Hepatic stellate cell (primary cell): ENCODE measurements at regions not wholly inside any gene's neighbourhood (a gene's known extent, or its start where the extent isn't known, plus 50 kb on each side); places are given as distances from the start of the nearest gene placed in this dataset.

Experiments
- DNase-seq: peaks from one replicate; pipeline ENCODE4 v3.0.0; 2011; ENCODE audit warnings: low spot score

DNA sequence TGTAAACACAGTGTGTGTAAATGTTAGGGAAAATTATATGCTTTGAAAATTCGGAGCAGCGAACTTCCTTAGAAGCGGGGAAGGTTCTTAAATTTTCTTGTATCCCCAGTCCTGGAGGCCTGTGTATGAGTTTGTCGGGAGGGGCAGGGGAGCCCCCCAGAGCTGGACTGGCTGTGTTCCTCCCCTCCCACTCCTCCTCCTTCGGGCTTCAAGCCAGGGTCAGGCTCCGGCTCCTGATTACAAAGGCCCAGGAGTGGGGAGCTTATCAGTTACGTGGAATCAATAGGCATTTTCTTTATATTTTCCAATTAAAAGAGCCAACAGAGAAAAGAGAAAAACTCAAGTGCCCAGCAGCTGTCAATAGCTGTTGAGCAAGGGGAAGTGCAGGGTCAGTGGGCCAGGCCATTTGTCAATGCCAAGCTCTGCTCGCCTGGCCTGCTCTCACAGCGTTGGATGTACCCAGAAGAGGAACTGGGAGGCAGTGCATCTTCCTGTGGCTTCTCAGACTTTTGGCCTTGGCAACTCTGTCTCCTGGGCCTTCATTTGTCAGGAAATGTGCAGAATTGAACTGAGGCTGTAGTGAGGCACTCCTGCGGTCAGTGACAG is 156.9 kb upstream of the PCBD1 start:
- DNase-seq, result no peak

DNA sequence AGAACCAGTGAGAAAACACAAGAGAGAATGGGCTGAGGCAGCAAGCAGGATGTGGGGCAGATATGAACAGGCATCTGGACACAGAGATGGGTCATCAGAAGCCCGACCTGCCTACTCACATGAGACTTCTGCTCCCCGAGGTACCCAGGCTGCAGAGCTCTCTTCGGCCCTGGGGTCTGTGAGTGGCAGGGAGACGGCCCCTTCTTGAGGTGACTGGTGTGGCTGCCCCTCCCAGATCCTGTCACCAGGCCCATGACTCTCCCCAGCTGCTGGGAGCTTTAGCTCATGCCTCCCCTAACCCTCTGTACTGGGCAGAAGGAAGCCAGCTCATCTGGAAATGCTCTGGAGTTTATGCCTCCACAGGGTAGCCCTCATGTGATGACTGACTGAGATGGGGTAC is 157.6 kb upstream of the PCBD1 start:
- DNase-seq, result no peak

DNA sequence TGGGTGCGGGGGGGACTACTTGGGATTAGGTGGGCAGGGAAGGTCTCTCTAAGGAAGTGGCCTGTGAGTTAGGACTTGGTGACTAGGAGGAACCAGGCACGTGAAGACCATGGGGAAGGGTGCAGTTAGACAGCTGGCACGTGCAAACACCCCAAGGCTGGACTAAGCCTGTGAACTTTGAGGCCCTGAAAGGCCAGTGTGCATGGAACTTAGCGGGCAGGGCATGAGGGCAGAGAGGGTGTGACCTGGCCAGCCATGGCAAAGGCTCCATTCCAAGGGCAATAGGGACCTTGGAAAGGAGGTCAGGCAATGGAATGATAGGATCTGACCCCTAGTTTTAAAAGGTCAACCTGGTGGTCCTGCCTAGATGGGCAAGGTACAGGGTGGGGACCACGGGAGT is 158.4 kb upstream of the PCBD1 start:
- no peak for DNase-seq

DNA sequence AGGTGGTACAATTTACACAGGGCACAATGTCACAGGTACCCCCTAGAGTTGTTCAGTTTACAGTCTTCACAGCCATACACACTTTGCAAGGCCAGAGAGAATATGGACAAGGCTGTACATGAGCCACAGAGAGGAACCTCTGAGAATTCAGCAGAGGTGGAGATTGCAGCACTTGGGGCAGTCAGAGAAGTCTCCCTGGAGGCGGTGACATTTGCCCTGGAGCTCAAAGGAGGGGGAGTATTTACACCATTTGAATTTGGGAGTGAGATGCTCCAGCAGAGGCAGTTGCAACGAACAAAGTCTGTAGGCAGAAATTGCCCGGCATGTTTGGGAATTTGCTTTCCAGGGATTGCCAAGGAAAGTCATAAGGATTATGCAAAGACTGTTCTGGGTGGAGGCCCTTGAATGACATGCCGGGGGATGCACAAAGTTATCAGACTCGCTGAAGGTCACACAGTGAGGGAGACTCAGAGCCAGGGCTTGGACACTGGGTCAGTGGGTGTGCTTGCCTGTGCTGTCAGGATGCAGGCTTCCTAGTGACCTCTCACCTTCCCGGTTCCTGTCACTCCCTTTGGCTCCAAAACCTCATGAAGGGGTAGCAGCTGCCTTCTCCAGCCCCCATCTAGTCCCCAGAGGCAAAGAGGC is 160.7 kb upstream of the PCBD1 start:
- DNase-seq, result no peak

DNA sequence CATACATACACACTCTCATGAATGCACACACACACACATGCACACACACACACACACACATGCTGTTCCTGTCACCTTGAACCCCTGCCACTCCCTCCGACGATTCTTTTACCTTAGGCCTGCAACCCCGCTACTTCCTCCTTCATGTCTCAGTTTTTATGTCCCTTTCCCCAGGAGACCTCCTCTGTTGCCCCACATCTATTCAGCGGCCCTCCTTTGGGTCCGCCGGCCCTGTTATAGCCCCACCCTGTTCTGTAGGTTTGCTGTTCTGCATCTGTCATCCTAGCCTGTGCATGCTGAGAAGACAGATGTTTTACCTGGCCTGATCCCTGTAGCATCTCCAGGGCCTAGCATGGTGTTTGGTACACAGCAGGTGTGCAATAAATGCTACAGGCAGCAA is 161.6 kb upstream of the PCBD1 start:
- DNase-seq, result no peak

DNA sequence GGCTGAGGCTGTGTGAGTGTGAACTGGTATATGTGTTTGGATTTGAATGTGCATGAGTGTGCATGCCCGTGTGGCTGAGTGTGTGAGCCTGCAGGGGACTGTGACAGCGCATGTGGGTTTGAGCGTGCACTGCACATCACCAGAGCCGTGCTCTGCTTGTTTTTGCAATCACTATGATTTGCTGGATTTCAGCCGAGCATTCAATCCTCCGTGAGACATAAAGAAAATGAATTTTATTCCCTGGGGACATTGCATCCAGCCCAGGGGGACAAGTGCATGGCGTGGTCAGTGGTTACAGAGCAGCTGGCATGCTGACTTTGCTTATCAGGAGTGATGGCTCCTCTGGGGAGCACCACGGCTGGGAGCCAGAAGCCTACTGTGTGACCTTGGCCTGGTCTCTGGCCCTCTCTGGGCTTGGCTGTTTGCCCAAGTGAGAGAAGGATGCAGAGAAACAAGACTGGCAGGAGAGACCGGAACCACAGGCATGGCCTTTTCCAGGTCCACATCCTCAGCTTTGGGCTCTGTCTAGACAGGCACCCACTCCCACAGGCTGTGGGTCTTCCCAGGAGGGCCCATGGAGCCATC is 160.2 kb upstream of the UNC5B start:
- no peak for DNase-seq

DNA sequence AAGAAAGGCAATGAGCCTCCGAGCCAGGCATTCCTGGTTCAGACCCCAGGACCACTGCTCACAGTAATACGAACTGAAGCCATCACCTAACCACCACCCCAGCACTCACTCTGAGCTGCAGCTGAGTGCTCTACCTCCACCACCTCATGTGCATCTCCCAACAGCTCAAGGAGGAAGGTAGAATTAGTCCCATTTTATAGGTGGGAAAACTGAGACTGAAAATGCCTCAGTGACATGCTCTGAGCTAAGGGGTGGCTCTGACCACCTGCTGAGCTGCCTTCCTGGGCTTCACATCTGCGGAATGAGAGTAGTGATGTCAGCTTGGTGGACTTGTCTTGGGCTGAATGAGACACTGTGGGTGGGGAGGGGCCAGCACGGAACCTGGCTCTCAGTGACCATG is 159.7 kb upstream of the UNC5B start:
- DNase-seq, result no peak

DNA sequence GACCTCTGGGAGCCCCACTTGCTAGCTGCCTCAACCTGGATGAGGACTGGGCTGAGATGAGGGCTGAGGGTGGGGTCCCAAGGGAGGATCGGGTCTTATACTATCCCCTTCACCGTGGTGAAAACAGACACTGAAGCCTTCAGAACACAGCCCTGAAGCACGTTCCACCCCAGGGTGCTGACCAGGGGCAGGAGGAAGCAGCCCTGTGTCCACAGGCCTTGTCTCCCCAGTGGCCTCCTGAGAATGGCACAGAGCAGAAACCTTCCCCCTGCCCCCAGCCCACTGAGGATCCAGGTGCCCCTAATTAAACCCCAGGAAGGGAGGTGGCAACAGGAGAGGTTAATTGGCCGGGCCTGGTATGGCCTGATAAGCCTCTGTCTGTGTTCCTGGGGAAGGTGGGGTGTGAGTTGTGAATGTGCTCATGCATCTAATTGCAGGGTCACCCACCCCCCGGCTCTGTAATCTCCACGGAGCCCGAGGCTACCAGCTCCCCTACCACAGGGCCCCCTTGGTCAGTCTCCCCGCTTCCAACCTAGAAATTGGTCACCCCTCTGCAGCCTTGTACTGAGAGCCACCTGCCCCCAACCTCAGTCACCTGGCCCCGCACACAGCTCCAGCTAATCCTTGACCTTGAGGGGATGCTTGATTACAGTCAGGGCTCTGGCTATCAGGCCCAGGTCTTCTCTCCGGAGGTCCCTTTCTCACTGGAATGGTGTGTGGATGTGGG is 159.0 kb upstream of the UNC5B start:
- no peak for DNase-seq

DNA sequence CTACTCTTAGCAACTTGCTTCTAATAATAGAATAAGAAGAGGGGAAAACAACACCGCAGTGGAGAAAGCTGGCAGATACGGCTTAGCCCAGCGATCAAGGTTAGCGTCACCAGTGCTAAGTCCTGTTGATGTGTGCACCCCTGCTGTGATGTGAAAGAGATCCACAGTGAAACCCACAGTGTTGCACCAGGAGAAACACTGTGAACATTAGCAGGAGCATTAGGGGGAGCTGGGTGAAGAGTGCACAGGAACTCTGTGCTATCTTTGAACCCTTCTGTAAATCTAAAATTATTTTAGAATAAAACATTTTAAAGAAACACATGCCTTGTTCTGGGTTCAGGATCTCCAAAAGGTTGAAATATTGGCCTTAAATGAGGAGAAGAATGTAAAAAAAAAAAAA is 154.1 kb upstream of the UNC5B start:
- DNase-seq, result no peak

DNA sequence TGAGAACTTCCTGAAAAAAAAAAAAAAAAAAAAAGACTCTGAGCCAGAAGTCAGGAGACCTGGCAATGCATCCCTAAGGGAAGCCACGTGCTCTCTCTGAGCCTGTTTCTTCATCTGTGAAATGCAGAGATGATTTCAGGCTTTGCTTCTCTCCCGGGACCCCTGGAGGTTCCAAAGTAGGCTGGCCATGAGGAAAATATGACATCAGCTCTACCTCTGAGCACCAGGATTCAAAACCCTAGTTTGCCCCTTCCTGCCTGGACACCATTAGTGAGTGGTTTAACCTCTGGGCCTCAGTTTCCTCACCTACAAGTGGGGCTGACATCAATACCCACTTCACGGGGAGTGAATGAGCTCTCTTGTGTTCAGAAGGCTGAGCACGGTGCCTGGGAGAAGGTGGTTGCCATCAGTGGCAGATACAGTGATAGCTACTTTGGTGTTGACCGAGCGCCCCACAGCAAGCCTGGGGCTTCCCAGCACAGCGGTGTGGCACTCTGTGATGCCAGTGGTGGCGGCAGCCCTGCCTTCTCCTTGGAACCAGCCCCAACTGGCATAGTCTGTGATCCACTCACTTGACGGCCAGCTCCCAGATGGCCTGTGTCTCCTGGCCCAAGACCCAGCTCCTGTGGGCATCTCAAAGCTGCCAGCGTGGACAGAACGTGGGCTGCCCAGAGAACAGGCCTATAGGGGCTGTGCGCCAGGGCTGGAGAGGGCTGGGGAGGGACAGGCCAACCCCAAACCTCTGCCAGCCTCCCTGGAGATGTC is 153.1 kb upstream of the UNC5B start:
- no peak for DNase-seq

DNA sequence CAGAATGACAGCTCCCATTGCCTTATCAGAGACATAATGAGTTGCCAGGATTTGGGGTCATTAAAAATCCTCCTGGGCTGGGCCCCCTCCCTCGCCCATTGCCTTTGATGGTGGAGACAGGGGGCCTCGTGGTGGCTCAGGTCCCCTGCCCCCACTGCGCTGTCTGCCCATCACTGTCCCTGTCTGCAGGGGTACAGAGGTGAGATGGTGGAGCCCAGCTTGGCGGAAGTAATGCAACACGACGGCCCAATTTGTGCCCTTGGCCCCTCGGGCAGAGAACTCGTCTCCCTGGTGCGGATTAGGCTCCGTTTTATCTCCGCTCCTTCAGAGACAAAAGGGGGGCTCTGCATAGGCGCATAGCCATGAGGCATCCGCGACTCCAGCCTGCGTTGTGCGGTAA is 152.4 kb upstream of the UNC5B start:
- DNase-seq, result no peak

DNA sequence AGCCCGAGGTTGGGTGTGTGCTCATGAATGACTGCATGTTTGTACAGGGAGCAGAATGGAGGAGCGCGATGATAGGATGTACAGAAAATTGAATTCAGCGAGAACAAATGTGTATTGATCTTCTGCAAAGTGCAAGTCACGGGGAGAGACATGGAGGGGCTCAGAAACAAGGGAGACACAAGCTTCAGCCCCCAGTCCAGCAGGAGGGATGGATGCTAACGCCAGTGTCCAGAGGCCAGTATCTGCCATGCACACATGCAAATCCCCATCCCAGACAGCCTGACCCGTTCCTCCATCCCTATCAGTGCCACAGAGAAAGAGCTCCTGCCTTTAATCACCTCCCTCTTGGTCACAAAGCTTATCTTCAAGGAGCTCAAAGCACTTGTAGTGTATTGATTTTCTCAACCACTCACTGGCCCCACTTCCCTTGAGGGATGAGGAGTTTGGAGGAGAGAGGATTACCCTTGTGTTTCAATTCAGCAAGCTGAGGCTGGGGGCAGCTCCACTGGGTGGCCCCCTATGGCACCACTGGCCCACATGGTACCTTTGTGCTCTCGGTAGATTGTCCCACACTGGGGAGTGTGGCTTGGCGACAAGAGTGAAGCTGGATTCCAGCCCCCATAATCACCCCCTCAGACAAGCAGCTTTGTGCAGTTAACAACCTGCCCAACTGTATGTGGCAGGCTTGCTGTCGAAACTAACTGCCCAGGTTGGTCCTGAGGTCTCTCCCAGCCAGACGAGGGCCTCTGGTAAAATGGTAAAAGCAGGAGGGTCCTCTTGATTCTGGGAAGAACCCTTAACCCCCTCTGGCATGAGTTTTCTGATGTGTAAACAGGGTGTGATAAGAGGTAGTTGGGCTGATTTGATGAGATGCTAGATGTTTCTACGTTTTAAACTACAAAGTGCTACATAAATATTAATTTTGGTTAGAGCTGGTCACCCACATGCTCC is 151.6 kb upstream of the UNC5B start:
- DNase-seq, result no peak

DNA sequence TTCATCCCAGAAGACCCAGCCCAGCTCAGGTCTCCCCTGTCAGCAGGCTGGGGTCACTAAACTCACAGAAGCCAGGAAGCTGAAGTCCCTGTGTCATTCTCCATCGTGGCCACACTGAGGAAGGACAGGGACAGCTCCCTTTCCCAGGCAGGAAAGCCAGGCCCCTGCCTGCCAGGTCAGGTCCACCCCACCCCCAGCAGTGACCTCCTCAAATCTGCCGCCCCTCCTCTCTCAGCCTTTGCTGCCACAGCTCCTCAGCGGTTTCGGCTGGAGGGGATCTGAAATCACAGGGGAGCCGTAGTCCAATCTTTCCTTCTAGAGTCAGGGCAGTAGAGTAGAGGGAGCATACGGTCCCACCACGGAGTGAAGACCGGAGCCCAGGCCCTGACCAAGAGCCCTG is 150.9 kb upstream of the UNC5B start:
- no peak for DNase-seq

DNA sequence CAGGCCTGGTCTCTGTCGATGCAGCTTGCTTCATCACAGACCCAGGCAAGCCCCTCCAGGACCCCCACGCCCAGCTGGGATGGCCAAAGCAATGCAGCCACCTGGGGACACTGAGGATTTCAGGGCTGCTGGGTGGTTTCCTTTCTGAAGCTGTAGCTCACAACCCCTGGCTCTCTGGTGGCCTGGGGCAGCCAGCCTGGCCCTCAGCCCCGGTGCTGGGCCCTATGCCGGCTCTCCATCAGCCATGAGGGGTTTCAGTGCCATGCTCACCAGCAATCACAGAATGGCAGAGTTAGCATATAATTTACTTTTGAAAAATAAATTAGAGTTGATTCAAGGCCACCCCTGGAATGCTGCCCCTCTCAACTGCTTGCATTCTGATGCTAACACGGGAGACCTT is 150.2 kb upstream of the UNC5B start:
- no peak for DNase-seq

DNA sequence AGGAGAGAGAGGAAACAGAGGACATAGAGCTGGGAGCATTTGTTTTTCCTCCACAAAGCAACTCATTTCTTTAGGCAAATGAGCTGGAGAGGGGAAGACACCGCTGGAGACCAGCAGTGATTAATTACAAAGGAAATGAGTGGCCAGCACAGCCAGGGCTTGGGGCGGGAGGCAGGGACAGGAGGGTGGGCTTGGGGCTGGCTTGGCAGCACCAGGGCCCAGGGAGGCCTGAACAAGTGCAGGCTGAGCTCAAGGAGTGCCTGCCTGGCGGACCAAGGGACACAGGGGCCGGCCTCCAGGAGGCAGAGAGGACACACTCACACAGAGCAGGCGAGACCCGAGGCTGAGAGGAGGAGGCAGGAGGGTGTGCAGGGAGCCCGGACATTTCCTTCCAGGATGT is 149.0 kb upstream of the UNC5B start:
- DNase-seq, result no peak

DNA sequence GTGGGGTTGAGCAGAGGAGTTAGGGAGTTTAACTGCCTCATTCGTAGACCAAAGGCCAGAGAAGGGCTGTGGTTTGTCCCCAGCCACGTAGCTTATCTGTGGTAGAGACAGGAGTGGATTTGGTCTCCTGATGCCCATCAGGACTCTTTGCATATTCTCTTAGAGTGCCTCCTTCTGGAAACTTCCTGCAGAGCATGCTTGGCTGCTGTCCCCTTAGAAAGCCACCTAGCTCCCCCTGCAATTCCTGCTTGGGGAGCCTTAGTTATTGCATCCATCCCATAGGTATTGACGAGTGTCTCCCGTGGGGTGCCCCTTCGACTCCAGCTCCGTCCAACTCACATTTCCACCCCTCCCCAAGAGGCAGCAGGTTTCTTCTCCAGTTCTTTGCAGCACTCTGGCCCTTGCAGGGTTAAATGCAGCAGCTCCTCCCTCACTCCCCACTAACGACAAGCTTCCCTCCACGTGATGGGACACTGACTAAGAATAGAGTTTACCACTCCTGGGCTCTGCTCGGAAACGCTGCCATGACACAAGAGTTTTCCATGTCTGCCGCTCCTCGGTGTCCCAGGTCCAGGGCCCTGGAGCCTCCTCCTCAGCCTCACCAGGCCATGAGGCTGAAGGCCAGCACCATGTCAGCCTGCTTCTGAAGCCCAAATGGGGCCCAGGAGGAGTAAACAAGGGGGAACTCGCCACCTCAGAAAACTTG is 147.8 kb upstream of the UNC5B start:
- no peak for DNase-seq

DNA sequence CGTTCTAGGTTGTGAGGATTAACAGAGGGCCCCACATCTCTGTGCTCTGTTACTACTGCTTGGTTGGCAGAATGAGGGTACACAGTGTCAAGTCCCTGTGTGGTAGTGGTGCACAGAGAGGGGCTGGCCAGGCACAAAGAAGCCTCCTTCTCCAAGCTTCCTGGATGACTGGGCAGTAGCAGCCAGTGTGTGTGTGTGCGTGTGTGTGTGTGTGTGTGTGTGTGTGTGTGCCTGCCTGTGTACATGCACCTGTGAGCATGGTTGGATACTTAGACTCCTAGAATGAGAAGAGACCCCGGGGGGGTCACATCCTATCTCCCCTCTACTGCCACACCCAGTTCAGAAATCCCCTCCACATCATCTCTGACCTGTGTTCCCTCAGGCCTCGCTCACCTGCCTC is 146.7 kb upstream of the UNC5B start:
- DNase-seq, result no peak

DNA sequence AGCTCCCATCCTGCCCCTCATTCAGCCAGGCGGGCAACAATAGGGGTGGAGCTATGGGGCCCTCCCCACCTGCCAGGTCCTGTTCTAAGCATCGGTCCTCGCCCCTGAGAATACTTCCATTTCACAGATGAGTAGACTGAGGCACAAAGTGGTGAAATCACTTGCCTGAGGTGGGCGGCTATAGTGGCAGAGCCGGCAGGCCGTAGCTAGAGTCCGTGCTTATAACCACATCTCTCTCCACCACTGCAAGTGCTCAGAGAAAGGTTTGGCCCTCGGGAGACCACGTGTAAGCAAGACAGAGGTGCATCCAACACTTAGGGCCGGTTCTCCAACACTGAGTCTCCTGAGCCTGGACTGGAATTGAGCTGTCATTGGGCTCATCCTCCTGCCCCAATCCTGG is 145.8 kb upstream of the UNC5B start:
- no peak for DNase-seq

DNA sequence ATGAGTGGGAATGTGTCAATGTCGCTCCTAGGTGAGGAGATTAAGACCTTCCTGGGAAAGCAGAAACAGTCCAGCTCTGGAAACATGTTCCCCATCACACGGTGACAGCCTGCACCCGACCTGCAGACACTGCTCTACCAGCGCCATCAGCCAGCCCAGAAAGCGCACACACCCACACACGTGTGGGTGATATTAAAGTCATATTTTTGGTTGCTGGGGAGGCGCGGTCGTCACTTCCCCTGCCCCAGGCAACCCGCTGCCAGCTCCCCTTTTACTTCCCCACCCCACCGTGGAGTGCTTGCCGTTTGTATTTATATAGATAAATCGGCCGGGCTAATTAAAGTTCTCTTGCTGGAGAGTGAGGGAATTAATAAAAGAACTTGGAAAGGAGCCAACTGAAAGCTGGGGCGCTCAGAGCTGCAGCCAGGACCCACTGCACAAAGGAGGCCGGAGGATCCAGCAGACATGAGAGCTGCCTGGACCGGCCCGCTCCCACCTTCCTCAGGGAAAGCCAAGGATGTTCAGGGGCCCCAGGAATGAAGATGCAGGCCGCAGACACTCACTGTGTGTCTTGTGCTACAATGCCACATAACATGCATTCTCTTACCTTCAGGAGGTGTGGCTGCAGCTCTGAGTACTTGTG is 145.2 kb upstream of the UNC5B start:
- DNase-seq, result no peak

DNA sequence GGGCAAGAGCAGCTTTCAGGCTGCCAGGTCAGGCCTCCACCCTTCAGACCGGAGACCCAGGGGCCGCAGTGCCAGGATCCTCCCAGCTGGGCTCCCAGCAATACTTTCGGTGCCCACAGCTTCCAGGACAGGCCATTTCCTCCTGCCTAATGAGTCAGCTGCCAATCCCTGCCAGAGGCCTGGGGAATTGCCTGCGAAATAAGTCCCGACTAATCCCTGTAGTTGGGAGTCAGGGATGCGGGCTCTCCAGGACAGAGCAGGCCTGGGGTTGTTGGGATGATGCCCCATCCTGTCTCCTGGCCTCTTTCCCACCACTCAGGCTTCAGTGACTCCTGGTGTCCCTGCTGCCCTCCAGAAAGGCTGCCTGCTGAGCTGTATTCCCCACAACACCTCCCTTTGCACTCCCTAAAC is 143.5 kb upstream of the UNC5B start:
- peak; percentile 32 for DNase-seq
